ENCODE measurements at regions not wholly inside any gene's neighbourhood (a gene's known extent, or its start where the extent isn't known, plus 50 kb on each side); places are given as distances from the start of the nearest gene placed in this dataset.

DNA sequence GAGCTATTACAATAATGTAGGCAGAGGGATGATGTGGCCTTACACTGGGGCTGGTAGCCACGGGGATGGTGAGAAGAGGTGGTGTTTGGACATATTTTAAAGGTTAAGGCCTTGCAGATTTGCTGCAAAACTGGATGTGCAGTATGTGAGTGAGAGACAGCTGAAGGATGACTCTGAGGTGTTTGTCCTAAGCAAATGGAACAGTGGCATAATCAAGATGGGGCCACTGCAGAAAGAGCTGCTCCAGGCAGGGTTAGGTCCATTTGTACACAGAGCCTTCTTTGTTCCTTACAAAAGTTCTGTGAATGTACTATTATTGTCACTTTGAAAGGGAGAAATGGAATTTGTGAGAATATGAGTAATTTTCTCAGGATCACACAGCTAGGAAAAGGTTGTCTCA, 220.4 kb upstream of the ZP4 start:
- H3K27me3 ChIP-seq (ENCODE audit: control insufficient read depth in 2 of 2, insufficient read depth in 2 of 2, low read length in 2 of 2), result no peaks in the 10 kb centered on the region
- H3K9me1 ChIP-seq (ENCODE audit: control insufficient read depth, insufficient read depth, low read length), result no peaks in the 10 kb centered on the region
- H2AFZ ChIP-seq (ENCODE audit: low read depth, low read length), result no peak overlapping the region
- ChIA-PET CTCF (ENCODE audit: low intra/inter-chr PET ratio) (no interaction called here), POLR2A (interaction anchor here (0.8 kb wide), 1 partner anchor 1601 kb away, joined by 3 read pairs; no protein-coding TSS in a partner anchor)
- H3K36me3 ChIP-seq (ENCODE audit: control insufficient read depth, insufficient read depth, low read length), result no peaks in the 10 kb centered on the region
- no peak overlapping the region for H3K27ac ChIP-seq (ENCODE audit: extremely low read depth, low read depth, low read length)
- TF ChIP-seq TOE1 (IDR thresholded peaks at IDR 0.05; ENCODE audit: borderline replicate concordance) (no peak), TOE1 (CRISPR knock-in tag; IDR thresholded peaks at IDR 0.05; ENCODE audit: borderline replicate concordance, low read depth) (no peak), SIRT6 (IDR thresholded peaks at IDR 0.05; ENCODE audit: low read depth, low read length) (no peak)
- no peak overlapping the region for H3K9ac ChIP-seq (ENCODE audit: insufficient read depth in 1 of 2, low read depth in 2 of 2, low read length in 2 of 2)
- no peaks in the 10 kb centered on the region for H3K9me3 ChIP-seq (replicated peaks; ENCODE audit: control insufficient read depth, insufficient read depth, low read depth, low read length)
- no peaks in the 10 kb centered on the region for H3K79me2 ChIP-seq (ENCODE audit: control insufficient read depth, insufficient read depth, low read length)
- no peaks in the 10 kb centered on the region for H4K20me1 ChIP-seq (replicated peaks; ENCODE audit: control insufficient read depth, insufficient read depth, low read length)
- in situ Hi-C loops (cut with MboI) (no loop called here), intact Hi-C loops (cut with micrococcal nuclease) (no loop called here)
- no peak overlapping the region for H3K4me3 ChIP-seq
- 0% methylated on average over 1 of the region's 1 CpG for WGBS (ENCODE audit: insufficient coverage, low coverage, missing lambda C conversion rate)
- FAIRE-seq, result no peak
- H3K4me1 ChIP-seq (replicated peaks in 1 of 2; ENCODE audit: control insufficient read depth in 2 of 2, insufficient read depth in 2 of 2, low read length in 2 of 2), result no peaks in the 10 kb centered on the region
- no TSS peak for BruUV-seq (replicated peaks)
- no peak for DNase-seq (ENCODE audit: extremely low read depth in 1 of 4, low spot score in 3 of 4)
- ATAC-seq, result no peak
- H3K4me2 ChIP-seq (ENCODE audit: insufficient read depth, low read length), result no peak overlapping the region

DNA sequence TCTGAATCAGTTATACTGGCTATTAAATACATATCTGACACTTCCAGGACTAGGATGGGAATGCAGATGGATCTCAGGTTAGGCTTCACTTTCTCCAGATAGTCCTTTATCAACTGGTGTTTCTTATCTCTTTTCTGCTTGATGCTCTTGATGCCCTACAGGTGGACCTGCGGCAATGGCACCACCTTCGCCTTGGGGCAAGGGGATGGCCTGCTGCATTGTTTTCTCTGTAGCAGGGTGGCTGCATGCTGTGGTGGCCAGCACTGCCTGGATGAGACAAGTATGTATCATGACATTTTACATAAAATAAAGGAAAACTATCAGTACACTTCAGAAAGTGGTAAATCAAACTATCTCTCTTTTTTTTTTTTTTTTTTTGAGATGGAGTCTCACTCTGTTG, 217.7 kb upstream of the ZP4 start:
- TF ChIP-seq, protein P1, sequence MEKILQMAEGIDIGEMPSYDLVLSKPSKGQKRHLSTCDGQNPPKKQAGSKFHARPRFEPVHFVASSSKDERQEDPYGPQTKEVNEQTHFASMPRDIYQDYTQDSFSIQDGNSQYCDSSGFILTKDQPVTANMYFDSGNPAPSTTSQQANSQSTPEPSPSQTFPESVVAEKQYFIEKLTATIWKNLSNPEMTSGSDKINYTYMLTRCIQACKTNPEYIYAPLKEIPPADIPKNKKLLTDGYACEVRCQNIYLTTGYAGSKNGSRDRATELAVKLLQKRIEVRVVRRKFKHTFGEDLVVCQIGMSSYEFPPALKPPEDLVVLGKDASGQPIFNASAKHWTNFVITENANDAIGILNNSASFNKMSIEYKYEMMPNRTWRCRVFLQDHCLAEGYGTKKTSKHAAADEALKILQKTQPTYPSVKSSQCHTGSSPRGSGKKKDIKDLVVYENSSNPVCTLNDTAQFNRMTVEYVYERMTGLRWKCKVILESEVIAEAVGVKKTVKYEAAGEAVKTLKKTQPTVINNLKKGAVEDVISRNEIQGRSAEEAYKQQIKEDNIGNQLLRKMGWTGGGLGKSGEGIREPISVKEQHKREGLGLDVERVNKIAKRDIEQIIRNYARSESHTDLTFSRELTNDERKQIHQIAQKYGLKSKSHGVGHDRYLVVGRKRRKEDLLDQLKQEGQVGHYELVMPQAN (IDR thresholded peaks at IDR 0.05; ENCODE audit: borderline replicate concordance), result no peak
- TF ChIP-seq KLF6 (CRISPR knock-in tag; IDR thresholded peaks at IDR 0.05; ENCODE audit: borderline replicate concordance), result no peak
- TF ChIP-seq ZNF24 (IDR thresholded peaks at IDR 0.05), result no peak
- TF ChIP-seq ZNF444 (CRISPR knock-in tag; IDR thresholded peaks at IDR 0.05), result no peak
- TF ChIP-seq, protein P2, sequence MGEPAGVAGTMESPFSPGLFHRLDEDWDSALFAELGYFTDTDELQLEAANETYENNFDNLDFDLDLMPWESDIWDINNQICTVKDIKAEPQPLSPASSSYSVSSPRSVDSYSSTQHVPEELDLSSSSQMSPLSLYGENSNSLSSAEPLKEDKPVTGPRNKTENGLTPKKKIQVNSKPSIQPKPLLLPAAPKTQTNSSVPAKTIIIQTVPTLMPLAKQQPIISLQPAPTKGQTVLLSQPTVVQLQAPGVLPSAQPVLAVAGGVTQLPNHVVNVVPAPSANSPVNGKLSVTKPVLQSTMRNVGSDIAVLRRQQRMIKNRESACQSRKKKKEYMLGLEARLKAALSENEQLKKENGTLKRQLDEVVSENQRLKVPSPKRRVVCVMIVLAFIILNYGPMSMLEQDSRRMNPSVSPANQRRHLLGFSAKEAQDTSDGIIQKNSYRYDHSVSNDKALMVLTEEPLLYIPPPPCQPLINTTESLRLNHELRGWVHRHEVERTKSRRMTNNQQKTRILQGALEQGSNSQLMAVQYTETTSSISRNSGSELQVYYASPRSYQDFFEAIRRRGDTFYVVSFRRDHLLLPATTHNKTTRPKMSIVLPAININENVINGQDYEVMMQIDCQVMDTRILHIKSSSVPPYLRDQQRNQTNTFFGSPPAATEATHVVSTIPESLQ (CRISPR knock-in tag; IDR thresholded peaks at IDR 0.05), result no peak
- TF ChIP-seq POLR2AphosphoS2 (IDR thresholded peaks at IDR 0.05; ENCODE audit: low read length), result no peak
- no peak for TF ChIP-seq RAD51 (IDR thresholded peaks at IDR 0.05; ENCODE audit: borderline replicate concordance, low read depth)
- no peak for TF ChIP-seq SIRT6 (IDR thresholded peaks at IDR 0.05; ENCODE audit: low read depth, low read length)
- POLR2A ChIA-PET, result no interaction called here

More for the DNA sequence above, 217.7 kb upstream of the ZP4 start:
- intact Hi-C loops (cut with micrococcal nuclease), result no loop called here
- Histone ChIP-seq H2AFZ (ENCODE audit: low read depth, low read length) (no peak overlapping the region), H3K36me3 (ENCODE audit: control insufficient read depth, insufficient read depth, low read length) (no peaks in the 10 kb centered on the region), H3K27ac (ENCODE audit: extremely low read depth, low read depth, low read length) (no peak overlapping the region), H3K4me3 (no peak overlapping the region), H3K9me3 (replicated peaks; ENCODE audit: control insufficient read depth, insufficient read depth, low read depth, low read length) (0 out of 2 replicates have a peak, but pooled peaks cover 2% of the 10 kb centered on the region), H4K20me1 (replicated peaks; ENCODE audit: control insufficient read depth, insufficient read depth, low read length) (no peaks in the 10 kb centered on the region), H3K9ac (ENCODE audit: insufficient read depth in 1 of 2, low read depth in 2 of 2, low read length in 2 of 2) (no peak overlapping the region), H3K4me1 (replicated peaks in 1 of 2; ENCODE audit: control insufficient read depth in 2 of 2, insufficient read depth in 2 of 2, low read length in 2 of 2) (no peaks in the 10 kb centered on the region), H3K79me2 (ENCODE audit: control insufficient read depth, insufficient read depth, low read length) (no peaks in the 10 kb centered on the region), H3K4me2 (ENCODE audit: insufficient read depth, low read length) (no peak overlapping the region), H3K9me1 (ENCODE audit: control insufficient read depth, insufficient read depth, low read length) (no peaks in the 10 kb centered on the region), H3K27me3 (ENCODE audit: control insufficient read depth in 2 of 2, insufficient read depth in 2 of 2, low read length in 2 of 2) (no peaks in the 10 kb centered on the region)
- FAIRE-seq, result no peak
- no peak for DNase-seq (ENCODE audit: extremely low read depth in 1 of 4, low spot score in 3 of 4)
- in situ Hi-C loops (cut with MboI), result no loop called here
- CTCF ChIA-PET (ENCODE audit: low intra/inter-chr PET ratio), result no interaction called here
- ATAC-seq, result no peak
- BruUV-seq (replicated peaks), result no TSS peak
- WGBS (ENCODE audit: insufficient coverage, low coverage, missing lambda C conversion rate), result 3% methylated on average over 2 of the region's 2 CpGs

All from K562 (cell line).